Esophagus squamous epithelium (tissue), 4 donors: ENCODE measurements at regions not wholly inside any gene's neighbourhood (a gene's known extent, or its start where the extent isn't known, plus 50 kb on each side); places are given as distances from the start of the nearest gene placed in this dataset.

Experiments
- POLR2A ChIP-seq, 4 donors: fragments of 450-650 bp; IDR thresholded peaks; one replicate each; pipeline ENCODE4 v1.6.1; 2017; ENCODE audit warnings: antibody characterized with exemption in 4 of 4, mild to moderate bottlenecking in 4 of 4, moderate library complexity in 3 of 4
- TF ChIP-seq, protein P1 (sequence below), 6 experiments: fragments of 450-650 bp in 4 of 6; fragments of 200-600 bp in 2 of 6; sonication (generic) in 2 of 6; IDR thresholded peaks; one replicate each; pipeline ENCODE4 v1.5.1; 2016 to 2019; ENCODE audit warnings: antibody characterized with exemption in 6 of 6, mild to moderate bottlenecking in 4 of 6, moderate library complexity in 4 of 6

DNA sequence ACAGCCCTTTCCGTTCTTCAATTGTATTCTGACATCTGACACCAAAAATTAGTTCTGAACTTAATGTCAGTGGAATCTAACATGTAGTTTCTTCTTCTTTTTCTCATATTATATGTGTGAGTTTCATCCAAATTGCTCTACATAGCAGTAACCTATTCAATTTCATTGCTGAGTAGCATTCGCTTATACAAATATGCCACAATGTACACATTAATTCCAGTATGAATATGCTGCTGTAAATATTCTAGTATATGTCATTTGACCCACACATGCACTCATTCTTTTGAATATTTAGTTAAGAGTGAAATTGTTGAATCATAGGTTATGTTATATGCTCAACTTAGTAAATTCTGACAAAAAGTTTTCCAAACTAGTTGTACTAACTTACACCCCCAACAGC, 550.9 kb downstream of the CHSY3 start:
- TF ChIP-seq, protein P1, sequence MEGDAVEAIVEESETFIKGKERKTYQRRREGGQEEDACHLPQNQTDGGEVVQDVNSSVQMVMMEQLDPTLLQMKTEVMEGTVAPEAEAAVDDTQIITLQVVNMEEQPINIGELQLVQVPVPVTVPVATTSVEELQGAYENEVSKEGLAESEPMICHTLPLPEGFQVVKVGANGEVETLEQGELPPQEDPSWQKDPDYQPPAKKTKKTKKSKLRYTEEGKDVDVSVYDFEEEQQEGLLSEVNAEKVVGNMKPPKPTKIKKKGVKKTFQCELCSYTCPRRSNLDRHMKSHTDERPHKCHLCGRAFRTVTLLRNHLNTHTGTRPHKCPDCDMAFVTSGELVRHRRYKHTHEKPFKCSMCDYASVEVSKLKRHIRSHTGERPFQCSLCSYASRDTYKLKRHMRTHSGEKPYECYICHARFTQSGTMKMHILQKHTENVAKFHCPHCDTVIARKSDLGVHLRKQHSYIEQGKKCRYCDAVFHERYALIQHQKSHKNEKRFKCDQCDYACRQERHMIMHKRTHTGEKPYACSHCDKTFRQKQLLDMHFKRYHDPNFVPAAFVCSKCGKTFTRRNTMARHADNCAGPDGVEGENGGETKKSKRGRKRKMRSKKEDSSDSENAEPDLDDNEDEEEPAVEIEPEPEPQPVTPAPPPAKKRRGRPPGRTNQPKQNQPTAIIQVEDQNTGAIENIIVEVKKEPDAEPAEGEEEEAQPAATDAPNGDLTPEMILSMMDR (IDR thresholded peaks at IDR 0.05), result no peak
- TF ChIP-seq POLR2A (IDR thresholded peaks at IDR 0.05), result no peak
